HG03565 (cell line): ENCODE measurements at regions not wholly inside any gene's neighbourhood (a gene's known extent, or its start where the extent isn't known, plus 50 kb on each side); places are given as distances from the start of the nearest gene placed in this dataset.
A peak's percentile ranks its signal among the peaks of the same experiment; 100 is the strongest.

ENCODE experiments used
- ATAC-seq: cut with Tn5 transposase; IDR thresholded peaks from one replicate; pipeline ENCODE4 v1.9.1; 2021; ENCODE audit warnings: mild to moderate bottlenecking, moderate library complexity; ENCODE audit not compliant: unreplicated experiment

- no peak for ATAC-seq
These were observed 65.4 kb upstream of the STEAP1B start for GRCh38 chr7:22565315-22565811.

DNA sequence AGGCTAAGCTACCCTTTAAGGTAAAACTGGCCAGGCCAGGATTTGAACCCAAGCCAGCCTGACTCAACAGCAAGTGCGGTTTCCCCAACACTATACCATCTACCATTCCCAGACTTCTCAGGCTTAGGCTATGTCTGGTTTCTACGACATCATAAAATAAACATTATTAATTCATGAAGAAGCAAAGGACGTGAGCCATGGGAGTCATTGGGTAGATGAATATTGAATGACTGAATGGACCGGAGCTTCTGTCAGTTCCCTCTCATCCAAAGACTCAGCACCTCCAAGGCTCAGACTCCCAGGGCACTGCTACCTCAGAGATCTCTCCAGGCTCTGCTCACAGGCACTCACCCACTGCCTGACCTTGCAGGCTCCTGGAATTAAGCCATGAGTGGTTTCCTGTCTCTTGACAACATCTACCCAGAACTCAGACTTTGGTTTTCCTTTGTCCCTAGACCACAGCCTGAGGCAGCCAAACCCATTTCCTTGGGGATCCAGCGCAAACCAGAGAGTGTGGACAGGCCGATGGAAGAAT is 64.6 kb upstream of the STEAP1B start:
- ATAC-seq = no peak

DNA sequence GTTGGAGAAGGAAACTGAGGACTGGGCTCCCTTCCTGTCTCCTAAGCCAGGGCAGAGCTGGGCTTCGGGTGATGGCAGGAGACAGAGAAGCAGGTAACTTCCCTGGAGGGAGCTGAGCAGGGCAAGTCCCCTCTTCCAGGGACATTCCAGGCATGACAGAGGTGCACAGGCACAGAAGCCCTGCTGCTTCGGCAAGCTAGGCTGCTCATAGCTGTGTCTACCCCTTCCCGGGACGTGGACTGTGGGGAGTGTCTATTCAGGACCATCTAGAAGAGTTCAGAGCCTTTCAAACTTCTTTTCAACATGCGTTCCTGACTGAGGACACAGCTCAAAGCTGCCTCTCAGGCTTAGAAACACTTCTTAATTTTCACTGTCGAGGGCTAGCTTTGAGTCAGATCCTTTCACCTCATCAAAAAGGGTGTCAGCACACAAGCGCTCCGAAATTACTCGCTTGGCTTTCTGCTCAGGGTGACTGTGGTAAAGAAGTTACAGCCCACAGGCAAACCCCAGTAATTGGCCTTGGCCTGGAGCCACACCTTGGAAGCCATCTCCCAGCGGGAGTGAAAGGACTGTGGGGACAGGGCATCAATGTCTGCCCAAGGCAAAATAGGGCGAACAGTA is 63.7 kb upstream of the STEAP1B start:
- ATAC-seq = peak; percentile 36

- no peak for ATAC-seq
These were observed 63.1 kb upstream of the STEAP1B start for GRCh38 chr7:22563032-22563501.

GRCh38 chr7:22561895-22562593 is 62.1 kb upstream of the STEAP1B start:
- ATAC-seq = no peak

DNA sequence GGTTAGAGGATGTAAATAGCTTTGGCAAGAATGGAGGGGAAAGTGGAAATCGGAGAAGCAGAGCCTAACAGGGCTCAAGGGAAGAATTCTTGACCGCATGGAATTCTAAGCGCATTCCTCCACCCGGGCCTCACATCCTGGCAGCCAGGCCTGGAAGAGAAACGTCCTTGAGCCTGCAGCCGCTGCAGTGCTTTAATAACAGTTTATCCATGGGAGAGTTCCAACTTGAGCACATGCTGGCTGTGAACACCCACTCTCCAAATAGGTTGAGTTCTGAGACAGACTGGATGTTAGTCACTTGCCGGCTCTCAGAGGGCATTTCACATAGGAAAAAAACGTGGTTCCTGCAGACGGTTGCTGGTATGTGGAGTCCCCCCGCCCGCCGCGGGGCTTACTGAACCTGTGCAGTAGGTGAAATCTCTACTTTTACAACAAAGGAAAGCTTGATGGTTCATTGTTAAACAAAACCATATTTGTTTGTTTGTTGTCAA is 61.4 kb upstream of the STEAP1B start:
- no peak for ATAC-seq

- no peak for ATAC-seq
These were observed 60.0 kb upstream of the STEAP1B start for GRCh38 chr7:22559829-22560489.

- no peak for ATAC-seq
These were observed 57.2 kb upstream of the STEAP1B start for GRCh38 chr7:22557167-22557566.

- no peak for ATAC-seq
These were observed 55.5 kb upstream of the STEAP1B start for GRCh38 chr7:22555476-22555875.

- ATAC-seq = no peak
These were observed 54.2 kb upstream of the STEAP1B start for GRCh38 chr7:22554184-22554583.

DNA sequence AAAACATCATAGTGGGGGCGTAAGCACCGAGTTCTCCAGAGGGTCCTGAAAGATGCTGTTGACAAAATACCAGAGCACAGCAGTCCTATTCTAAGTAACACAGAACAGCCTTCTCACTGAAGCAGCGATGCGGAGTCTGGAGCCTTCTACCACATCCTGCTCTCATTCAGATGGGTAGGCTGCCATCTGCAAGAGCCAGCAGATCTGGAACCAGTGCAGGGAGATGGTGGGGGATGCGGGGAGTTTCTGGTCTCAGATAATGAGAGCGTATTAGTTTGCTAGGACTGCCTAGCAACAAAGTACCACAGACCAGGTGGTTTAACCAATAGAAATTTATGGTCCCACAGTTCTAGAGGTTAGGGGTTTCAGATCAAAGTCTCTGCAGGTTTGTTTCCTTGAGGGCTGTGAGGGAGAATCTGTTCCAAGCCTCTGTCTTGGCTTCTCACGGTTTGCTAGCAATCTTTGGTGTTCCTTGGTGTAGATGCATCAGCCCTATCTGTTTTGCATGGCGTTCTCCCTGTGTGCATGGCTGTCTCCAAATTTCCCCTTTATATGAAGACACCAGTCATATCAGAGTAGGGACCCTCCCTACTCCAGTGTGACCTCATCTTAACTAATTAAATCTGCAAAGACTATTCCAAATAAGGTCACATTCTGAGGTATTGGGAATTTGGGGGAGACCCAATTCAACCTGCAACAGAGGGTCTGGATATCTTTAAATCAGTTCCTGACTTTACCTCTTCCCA is 52.0 kb upstream of the STEAP1B start:
- peak; percentile 71 for ATAC-seq

GRCh38 chr7:22550514-22551030 is 50.6 kb upstream of the STEAP1B start:
- ATAC-seq = no peak

DNA sequence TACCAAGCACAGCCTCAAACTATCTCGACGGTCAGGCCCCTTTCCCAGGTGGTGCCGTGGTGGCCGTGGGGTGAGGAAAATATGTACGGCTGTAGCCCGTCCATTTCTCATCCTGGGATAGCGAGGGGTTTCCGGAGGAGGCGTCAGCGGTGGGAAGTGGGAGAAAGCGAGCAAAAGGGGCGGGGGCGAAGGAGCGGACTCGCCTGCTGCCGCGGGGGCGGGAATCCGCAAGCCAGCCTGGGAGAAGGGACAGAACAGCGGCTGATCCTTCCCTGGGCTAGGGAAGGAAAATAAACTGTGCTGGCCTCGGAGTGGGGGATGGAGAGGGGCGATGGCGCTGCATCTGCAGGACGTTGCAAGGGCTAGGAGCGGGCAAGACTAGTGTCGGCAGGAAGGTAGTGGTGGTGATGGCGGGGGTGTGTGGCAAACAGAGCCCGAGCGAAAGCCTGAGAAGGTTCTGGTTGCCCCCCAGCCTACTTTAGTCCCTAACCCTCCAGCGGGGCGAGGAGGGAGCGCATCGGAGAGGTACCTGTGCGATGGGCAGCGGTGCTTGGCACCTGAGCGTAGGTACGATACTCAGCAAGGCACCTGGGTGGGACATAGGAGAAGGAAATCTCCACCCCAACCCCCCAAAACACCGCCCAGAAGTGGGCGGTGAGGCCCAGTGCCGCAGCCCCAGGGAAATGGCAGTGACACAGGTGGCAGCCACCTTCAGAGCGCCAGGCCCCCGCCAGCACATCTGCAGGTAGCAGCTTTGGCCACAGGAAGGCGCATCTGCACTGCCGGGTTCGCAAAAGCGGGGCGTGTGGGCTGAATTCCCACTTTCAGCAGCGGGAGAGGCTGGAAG is 49.9 kb upstream of the STEAP1B start:
- ATAC-seq = no peak
